Aorta (tissue), 5 donors: ENCODE measurements at regions not wholly inside any gene's neighbourhood (a gene's known extent, or its start where the extent isn't known, plus 50 kb on each side); places are given as distances from the start of the nearest gene placed in this dataset.

Source experiments
- ATAC-seq: fragments of 200-7000 bp; cut with Tn5 transposase; one replicate; pipeline ENCODE4 v1.9.1; 2022; ENCODE audit warnings: moderate library complexity; ENCODE audit not compliant: low FRiP score
- DNase-seq, 2 donors: peaks; one replicate each; pipeline ENCODE4 v3.0.0-alpha.2; 2020
- H3K27ac ChIP-seq, 2 donors: one replicate each; pipeline ENCODE4 v1.5.1; 2013; ENCODE audit warnings: low read length in 2 of 2, mild to moderate bottlenecking in 2 of 2, moderate library complexity in 2 of 2, control low read depth in 1 of 2, inconsistent platforms in 1 of 2, low read depth in 1 of 2
- H3K27me3 ChIP-seq, 2 donors: one replicate each; pipeline ENCODE4 v1.6.1; 2013; ENCODE audit warnings: control low read depth in 1 of 2, low read length in 1 of 2, mild to moderate bottlenecking in 1 of 2, moderate library complexity in 1 of 2; ENCODE audit not compliant: insufficient read depth in 2 of 2, control insufficient read depth in 1 of 2
- H3K36me3 ChIP-seq, 2 donors: one replicate each; pipeline ENCODE4 v1.6.1; 2013; ENCODE audit warnings: control low read depth in 1 of 2, low read length in 1 of 2, mild to moderate bottlenecking in 1 of 2; ENCODE audit not compliant: insufficient read depth in 2 of 2, control insufficient read depth in 1 of 2
- H3K4me1 ChIP-seq, 2 donors: one replicate each; pipeline ENCODE4 v1.6.1; 2013; ENCODE audit warnings: low read length in 2 of 2, control low read depth in 1 of 2, mild to moderate bottlenecking in 1 of 2, moderate library complexity in 1 of 2; ENCODE audit not compliant: insufficient read depth in 2 of 2, control insufficient read depth in 1 of 2
- H3K4me3 ChIP-seq, 2 donors: one replicate each; pipeline ENCODE4 v1.5.1; 2013; ENCODE audit warnings: low read length in 2 of 2, control low read depth in 1 of 2, mild to moderate bottlenecking in 1 of 2
- H3K9me3 ChIP-seq: one replicate; pipeline ENCODE4 v1.6.1; 2013; ENCODE audit warnings: mild to moderate bottlenecking, low read length; ENCODE audit not compliant: control insufficient read depth
- WGBS, 2 donors: extraction: QIAGEN DNeasy Blood & Tissue Kit; methylation state at CpG; one replicate each; pipeline ENCODE4 v1.1.7; 2013; 5-methylcytosine and 5-hydroxymethylcytosine counted together
- intact Hi-C, 2 donors: fragments of 100-400 bp; cut with DNase I; formaldehyde crosslinking; loops; one replicate each; pipeline versions ENCODE4 v1.14.2 to v1.15.0; 2022
- donor health status: healthy with polysubstance abuse.
- donor health status: Bipolar disorder and iron deficiency.
- donor health status: DM: no; HTN: no; CAD: no.
- donor health status: DM: no; HTN: no; CAD: no.
- donor health status: DM: yes; HTN: yes; CAD: no.

- intact Hi-C loops = no loop called here
- no peaks in the 10 kb centered on the region for H3K4me1 ChIP-seq
- no peak for DNase-seq
- no peak for ATAC-seq
- no peaks in the 10 kb centered on the region for H3K36me3 ChIP-seq
- no peak overlapping the region for H3K27ac ChIP-seq
- H3K4me3 ChIP-seq = no peak overlapping the region
- no peaks in the 10 kb centered on the region for H3K9me3 ChIP-seq
- H3K27me3 ChIP-seq = no peaks in the 10 kb centered on the region
These were observed 191.4 kb upstream of the VRK2 start for GRCh38 chr2:57855212-57855611.

DNA sequence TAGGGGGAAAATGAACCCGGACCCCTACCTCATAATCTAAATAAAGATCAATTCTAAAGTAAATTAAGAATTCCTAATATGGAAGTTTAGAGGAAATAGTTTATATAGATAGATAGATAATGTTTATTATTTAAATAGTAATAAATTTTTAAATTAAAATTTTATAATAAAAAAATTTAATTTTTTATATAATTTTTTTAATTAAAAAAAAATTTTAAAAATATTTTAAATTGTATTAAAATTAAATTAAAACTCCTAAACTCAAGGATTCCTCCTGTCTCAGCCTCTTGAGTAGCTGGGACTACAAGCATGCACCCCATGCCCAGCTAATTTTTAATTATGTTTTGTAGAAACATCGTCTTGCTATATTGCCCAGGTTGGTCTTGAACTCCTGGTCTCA is 186.9 kb upstream of the VRK2 start:
- Histone ChIP-seq H3K9me3 (no peaks in the 10 kb centered on the region), H3K27ac (no peak overlapping the region), H3K4me1 (no peaks in the 10 kb centered on the region), H3K27me3 (no peaks in the 10 kb centered on the region), H3K4me3 (no peak overlapping the region), H3K36me3 (no peaks in the 10 kb centered on the region)
- DNase-seq (no peak), ATAC-seq (no peak)
- intact Hi-C loops = no loop called here
- 92 to 94% methylated on average over 2 of the region's 2 CpGs for WGBS, 2 donors

DNA sequence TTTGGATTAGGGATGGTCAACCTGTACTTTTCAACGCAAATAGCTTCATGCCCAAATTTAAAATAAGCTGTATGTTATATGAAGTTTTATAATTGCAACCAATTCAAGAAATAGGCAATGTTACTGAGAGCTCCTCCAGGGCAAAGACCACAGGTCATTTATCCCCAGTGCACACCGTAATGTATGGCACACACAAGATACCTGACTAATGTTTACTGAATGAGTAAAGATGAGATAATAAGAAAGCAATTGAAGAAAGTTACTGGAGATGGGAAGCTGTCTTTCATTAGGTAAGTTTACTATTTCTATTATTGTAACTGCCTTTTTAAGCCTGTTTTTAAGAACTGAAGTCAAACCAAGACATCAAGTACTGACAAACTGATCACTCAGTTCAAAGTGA is 184.5 kb upstream of the VRK2 start:
- H3K4me1 ChIP-seq = no peaks in the 10 kb centered on the region
- DNase-seq (no peak), ATAC-seq (no peak)
- no peaks in the 10 kb centered on the region for H3K9me3 ChIP-seq
- 92 to 94% methylated on average over 2 of the region's 2 CpGs for WGBS, 2 donors
- no peaks in the 10 kb centered on the region for H3K36me3 ChIP-seq
- H3K27ac ChIP-seq = no peak overlapping the region
- H3K4me3 ChIP-seq = no peak overlapping the region
- no peaks in the 10 kb centered on the region for H3K27me3 ChIP-seq
- intact Hi-C loops = no loop called here

DNA sequence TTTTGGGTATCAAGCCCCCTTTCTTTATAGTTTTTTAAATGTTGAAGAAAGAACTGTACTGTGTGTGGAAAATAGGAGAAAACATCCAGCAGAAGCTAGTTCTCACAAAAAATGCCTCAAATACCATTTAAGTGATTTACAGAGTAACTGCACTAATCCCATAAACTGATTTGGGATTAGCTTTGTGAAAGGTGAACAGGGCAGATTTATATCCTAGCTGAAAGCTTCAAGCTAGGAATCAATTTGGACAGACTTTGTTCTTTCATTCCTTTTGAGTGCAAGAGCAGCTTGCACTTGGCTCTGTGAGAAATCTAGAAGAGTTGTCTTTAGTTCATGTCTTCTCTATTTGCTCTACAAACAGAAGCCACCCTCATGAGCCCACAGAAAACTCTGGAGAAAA is 183.9 kb upstream of the VRK2 start:
- H3K27ac ChIP-seq = no peak overlapping the region
- no peaks in the 10 kb centered on the region for H3K9me3 ChIP-seq
- no peaks in the 10 kb centered on the region for H3K4me1 ChIP-seq
- no peak overlapping the region for H3K4me3 ChIP-seq
- no peak for ATAC-seq
- intact Hi-C loops = no loop called here
- H3K27me3 ChIP-seq = no peaks in the 10 kb centered on the region
- H3K36me3 ChIP-seq = no peaks in the 10 kb centered on the region
- DNase-seq = no peak

GRCh38 chr2:57864926-57865325 is 181.7 kb upstream of the VRK2 start:
- 91 to 93% methylated on average over 2 of the region's 2 CpGs for WGBS, 2 donors

GRCh38 chr2:57867730-57868129 is 178.9 kb upstream of the VRK2 start:
- 91 to 92% methylated on average over 3 of the region's 3 CpGs for WGBS, 2 donors
- H3K27me3 ChIP-seq = no peaks in the 10 kb centered on the region
- intact Hi-C loops = no loop called here
- no peak overlapping the region for H3K4me3 ChIP-seq
- H3K4me1 ChIP-seq = no peaks in the 10 kb centered on the region
- ATAC-seq = no peak
- no peak overlapping the region for H3K27ac ChIP-seq
- no peaks in the 10 kb centered on the region for H3K36me3 ChIP-seq
- DNase-seq = no peak
- no peaks in the 10 kb centered on the region for H3K9me3 ChIP-seq

More at GRCh38 chr2:57864926-57865325, 181.7 kb upstream of the VRK2 start:
- Histone ChIP-seq H3K36me3 (no peaks in the 10 kb centered on the region), H3K9me3 (no peaks in the 10 kb centered on the region), H3K4me3 (no peak overlapping the region), H3K27ac (no peak overlapping the region), H3K27me3 (no peaks in the 10 kb centered on the region), H3K4me1 (no peaks in the 10 kb centered on the region)
- ATAC-seq (no peak), DNase-seq (no peak)
- intact Hi-C loops = no loop called here

- no peaks in the 10 kb centered on the region for H3K9me3 ChIP-seq
- no peaks in the 10 kb centered on the region for H3K27me3 ChIP-seq
- H3K4me3 ChIP-seq = no peak overlapping the region
- H3K27ac ChIP-seq = no peak overlapping the region
- no peaks in the 10 kb centered on the region for H3K36me3 ChIP-seq
- no peak for DNase-seq
- no peaks in the 10 kb centered on the region for H3K4me1 ChIP-seq
- intact Hi-C loops = no loop called here
- ATAC-seq = no peak
These were observed 177.9 kb upstream of the VRK2 start for GRCh38 chr2:57868619-57869139.

DNA sequence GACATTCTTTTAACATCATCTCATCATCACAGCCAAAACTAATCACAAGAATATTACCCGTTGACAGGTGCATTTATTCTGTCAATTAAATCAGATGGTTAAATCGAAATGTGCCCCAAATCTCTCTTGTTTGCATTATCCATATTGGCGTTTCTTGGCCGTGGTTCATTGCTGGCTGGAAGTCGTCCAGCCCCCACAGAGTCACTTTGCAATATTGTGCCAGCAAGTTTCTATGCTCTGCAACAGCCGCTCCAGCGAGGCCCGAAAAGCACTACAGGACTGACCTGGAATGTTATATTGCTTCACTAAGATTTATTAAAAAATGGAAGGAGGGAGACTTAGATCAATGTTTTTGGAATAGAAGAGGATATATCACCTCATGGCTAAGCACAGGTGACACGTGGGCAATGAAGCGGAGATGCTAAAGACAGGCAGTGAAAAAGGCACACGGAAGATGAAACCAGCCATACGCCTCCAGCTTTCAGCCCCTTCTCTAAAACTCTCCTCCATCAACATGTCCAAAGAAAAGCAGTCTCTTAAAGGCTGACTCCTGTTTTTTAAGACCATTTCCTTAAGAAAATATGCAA is 176.8 kb upstream of the VRK2 start:
- 37% methylated on average over 12 of the region's 12 CpGs for WGBS, 2 donors
- DNase-seq (no peak), ATAC-seq (no peak)
- H3K4me1 ChIP-seq = no peaks in the 10 kb centered on the region
- H3K27ac ChIP-seq = no peak overlapping the region
- intact Hi-C loops = no loop called here
- no peaks in the 10 kb centered on the region for H3K36me3 ChIP-seq
- no peaks in the 10 kb centered on the region for H3K9me3 ChIP-seq
- no peak overlapping the region for H3K4me3 ChIP-seq
- no peaks in the 10 kb centered on the region for H3K27me3 ChIP-seq

DNA sequence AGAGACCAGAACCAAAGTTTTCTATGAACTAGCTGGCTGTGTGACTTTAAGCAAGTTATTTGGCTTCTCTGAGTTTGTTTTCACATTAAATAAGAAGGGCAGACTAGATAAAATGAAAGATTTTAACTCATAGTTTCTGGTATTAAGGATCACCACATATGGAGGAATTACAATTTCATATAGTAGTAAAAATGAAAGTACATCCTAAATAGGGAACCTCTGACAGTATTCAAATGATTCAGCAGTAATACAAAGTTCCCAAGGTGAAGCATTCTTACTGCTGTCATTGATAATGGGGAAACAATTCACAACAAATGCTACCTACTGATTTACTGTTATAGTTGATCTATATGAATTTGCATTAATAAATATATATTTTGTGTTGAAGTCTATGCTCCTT is 170.3 kb upstream of the VRK2 start:
- ATAC-seq = no peak

More for the DNA sequence above, 170.3 kb upstream of the VRK2 start:
- H3K36me3 ChIP-seq = no peaks in the 10 kb centered on the region
- H3K4me1 ChIP-seq = no peaks in the 10 kb centered on the region
- H3K27me3 ChIP-seq = no peaks in the 10 kb centered on the region
- H3K9me3 ChIP-seq = no peaks in the 10 kb centered on the region
- no peak overlapping the region for H3K27ac ChIP-seq
- intact Hi-C loops = no loop called here
- no peak for DNase-seq
- no peak overlapping the region for H3K4me3 ChIP-seq
